GDM1 (cell line): ENCODE measurements at regions not wholly inside any gene's neighbourhood (a gene's known extent, or its start where the extent isn't known, plus 50 kb on each side); places are given as distances from the start of the nearest gene placed in this dataset.
"Not testable (repeated sequence)": the region's sequence is repeated elsewhere in the genome, so short reads cannot be mapped to it uniquely, and the experiment has no call there.

ENCODE experiments used
- DNase-seq: peaks from one replicate; lab custom pipeline; 2025; lab: John Stamatoyannopoulos, UW

DNA sequence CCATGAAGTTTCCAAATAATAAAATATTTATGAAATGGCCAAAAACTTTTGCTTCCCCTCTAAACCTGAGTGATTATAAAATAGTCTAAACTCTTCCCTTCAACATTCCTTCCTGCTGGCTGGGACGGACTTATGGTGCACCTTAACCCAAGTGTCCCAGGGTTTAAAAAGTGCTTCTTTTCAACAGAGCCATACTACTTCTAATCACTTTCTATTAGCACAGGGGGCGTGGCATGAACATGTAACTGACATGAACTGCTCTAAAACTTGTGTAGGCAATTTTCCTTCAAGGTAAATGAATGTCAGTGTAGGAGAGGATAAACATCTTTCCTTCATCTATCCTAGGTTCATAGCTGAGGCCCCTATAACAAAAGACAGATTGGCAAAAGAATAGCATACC, 163.6 kb upstream of the RIMS1 start:
- no peak for DNase-seq

DNA sequence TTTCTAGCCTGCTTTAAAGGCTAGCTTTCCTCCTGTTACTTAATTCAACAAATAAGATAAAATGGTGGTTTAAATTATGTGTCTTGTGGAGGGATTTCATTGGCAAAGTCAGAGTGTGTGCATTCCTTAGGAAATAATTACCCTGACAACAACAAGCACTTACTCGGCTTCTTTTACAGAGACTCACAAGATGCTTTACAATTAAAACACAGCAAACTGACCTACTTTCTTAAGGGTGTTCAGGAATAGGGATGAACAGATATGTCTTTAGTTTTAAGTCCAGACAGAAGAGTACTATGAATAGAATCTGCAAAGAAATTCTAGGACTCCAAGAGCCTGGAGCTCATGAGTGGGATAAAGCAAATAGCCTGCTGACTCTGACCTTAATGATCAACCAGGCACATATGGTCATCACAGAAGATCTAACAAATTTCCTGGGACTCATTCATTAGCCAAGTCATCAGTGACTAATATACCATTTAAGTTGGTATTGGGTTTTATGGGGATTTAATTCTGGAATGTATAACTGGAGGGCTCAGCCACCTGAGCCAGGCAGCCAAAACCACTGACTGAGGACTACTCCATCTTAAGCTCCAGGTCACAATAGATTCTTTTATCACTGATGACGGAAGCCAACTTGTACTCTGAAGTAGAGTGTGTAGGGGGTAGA, 161.8 kb upstream of the RIMS1 start:
- DNase-seq: no peak

DNA sequence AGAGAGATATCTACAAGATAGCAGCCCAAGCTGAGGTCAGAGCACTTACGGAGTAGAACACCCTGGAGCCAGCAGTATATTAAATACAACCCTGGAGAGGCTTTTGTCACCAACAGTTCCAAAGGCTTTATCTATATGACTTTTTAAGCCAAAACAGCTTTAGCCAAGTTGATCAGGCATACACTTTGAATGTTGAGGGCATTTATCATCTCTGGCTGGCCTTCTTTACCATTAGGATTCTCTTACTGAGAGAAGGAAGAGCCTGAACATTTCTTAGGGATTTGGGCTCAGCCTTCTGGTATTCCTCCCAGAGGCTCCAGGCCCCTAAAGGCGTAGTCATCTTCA, 161.3 kb upstream of the RIMS1 start:
- no peak for DNase-seq

DNA sequence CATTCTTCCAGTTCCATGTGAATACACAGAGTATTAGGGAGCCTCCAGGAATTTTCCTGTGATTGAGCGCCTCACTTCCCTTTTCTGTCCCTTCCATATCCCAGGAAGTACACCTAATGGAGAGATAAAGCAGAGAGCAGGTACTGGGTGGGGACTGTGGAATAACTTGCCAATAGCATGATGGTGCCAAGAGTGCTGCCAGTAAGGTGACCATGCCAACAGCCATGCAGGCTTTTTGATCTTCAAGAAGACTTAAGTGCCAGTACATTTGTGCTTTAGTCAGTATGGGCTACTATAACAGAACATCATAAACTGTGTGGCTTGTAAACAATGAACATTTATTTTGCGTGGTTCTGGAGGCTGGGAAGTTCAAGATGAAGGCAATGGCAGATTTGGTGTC, 160.2 kb upstream of the RIMS1 start:
- DNase-seq: no peak

DNA sequence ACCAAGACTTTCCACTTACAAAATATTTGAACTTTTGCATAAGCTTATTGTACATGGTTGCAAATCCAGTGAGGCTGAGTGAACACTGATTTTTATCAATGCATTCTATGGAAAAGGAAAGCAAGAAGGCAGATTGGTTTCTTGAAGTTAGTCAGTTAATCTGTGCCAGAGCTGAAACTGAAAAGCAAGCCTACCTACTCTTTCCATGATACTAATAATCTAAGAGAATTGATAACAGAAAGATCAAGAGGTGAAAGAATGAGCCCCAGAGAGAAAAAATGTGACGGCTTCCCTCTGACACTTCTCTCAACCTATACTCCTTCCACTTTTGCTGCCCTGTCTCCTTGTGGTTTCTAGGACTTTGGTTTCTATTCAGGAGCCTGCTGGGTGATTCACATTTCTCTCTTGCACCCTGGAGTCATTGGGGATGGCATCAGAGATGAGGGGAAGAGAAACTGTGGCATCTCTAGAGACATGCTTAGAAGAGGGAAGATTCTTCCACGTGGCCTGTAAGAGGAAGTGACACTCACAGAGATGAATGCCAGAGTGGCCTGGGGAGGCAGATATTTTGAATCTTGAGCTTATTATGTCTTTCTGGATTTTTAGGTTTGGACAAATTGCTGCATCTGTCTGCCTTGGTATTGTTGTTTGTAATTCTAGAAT, 158.6 kb upstream of the RIMS1 start:
- DNase-seq: no peak

DNA sequence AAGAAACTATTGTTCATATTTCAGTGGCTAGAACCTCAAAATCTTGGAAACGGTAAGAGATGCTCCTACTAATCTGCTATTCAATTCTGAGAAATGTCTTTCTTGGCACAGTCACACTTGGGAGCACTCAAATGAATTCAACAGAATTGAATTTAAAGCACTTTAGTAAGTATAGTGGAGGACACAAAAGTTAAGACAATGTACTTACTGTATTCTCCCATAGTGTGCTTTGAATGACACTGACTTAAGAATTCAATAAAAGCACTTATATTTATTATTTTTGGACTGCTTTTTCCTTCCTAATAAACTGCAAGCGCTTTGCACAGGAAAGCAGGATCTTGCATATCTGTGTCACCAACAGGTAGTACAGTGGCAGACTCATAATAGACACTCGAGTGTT, 156.1 kb upstream of the RIMS1 start:
- DNase-seq: no peak

DNA sequence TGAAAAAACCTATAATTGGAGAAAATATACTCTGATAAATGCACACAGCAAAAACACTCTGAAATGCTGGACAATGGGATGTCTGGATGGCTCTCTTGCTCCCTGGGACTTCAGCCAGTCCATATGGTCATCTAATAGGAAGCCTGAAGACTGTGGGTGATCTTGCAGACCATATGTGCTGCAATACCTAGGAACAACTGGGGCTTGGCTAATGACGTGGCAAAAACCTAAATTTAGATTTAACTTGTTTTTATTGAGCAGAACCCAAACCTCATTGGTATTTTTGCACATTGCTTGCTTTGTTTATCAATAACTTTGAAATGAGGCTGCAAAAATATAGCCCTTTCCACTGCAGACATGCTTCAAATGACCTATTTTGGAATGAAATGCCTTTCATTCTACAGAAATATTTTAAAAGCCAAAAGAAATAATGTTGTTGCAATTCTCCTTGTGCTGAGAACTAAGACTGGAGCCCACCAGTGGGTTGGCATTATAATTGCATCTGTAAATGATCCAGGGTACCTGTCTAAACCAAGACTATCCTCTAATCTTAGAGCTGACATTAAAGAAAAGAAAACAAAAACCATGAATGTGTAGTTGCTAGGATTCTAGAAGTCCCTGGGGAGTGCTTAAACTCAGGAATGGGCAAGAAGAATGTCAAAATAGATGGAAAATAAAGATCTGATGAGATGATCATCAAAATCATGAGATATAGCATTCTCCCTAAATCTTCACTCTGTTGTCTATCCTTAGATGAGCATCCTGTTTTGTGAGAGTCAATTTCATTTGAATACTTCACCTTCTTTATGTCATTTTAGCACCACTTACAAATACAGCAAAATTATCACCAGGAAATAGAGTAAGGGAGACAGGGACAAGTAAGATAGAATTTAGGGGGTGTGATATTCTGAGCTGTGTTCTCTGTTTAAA, 152.1 kb upstream of the RIMS1 start:
- no peak for DNase-seq

DNA sequence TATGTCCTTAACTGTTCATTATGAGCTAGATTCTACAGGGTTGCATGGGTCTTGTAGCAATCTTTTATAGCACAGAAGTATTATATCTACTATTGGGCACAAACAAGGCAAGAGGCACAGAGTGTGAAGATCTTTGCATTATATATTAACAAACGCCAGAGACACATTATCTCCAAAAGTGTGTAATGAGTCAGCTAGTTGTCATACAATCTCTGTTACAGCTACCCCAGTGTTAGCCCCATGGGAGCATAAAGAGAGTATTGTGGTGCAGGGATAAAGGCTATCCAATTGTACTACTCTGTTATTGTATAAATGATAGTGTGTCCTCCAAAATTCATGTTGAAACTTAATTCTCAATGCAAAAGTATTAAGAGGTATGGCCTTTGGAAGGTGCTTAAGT, 148.4 kb upstream of the RIMS1 start:
- no peak for DNase-seq

DNA sequence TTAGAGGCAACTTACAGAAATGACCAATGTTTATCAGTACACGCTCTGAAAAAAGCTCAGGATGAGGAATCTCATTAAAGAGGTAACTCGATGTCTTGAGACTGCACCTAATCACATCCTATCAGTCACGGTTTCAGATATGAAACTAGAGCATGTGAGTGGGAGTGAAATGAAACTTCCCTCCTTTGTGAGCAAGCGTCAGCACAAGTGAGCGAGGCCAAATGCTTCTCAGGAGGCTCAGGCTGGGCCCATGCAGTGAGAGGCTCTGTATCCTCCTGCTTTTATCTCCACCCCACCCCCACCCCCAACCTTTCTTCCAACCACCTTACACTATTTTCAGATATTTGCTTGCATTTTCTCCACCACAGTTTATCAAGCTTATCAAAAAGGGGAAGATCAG, 140.8 kb upstream of the RIMS1 start:
- DNase-seq: no peak

DNA sequence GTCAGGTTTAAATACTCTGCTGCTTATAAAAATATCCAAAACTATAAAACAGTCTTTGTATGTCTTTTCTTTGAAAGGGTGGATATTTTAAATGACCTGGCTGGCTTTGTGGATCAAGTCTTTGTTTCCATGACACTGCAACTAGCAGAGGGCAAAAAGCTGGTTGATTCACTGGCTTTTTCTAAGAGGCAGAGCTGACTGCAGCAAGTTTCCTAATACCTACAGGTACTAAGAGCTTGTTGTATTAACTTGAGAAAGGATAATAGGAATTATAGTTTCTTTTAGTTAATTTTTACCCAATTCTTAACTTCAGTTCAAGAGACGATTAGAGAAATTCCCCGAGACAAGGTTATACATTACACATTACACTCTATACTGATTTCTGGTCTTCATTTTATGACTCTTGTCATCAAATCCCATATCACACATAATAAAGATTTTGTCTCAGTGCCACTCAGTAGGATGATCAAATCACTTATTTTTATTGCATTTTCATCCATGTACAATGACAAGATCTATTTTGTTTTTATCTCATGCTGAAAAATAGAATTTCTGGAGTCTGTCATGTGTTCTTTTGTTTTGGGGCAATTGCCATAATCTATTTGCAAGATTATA, 120.1 kb upstream of the RIMS1 start:
- DNase-seq: no peak

DNA sequence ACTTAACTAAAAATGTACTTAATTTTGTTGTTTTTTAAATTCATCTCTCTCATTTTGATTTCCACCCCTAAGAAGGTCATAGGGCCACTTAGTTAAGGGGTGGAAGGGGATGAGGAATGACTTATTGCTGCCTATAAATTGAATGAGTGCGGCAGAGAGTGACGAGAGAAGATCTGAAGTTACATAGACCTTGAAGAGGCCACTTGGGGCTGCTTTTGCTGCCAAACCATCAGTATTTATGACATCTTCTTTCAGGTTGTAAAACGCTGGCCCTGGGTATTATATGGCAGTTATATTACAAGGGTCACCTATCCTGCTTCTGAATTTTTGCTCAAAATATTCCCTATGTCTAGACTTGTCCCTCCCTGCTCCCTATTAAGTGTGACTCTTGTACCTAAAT, 119.6 kb upstream of the RIMS1 start:
- no peak for DNase-seq

DNA sequence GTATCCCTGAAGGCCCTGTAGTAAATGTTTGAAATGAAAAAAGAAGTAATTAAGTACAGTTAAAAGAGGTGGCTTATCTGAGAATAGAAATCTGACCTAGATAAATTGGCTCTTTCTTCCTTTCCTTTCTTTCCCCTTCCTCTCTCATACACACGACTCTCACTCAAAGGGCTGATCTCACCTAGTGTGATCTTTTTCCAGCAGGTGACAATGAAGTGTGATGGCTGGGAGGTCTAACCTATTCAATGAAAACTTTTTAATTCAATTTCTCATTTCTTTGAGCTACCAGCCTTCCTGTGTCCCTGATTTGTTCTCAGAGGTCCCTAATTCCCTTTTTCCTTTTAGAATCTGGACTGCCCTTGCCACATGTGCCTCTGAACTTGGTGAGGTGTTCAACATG, 118.0 kb upstream of the RIMS1 start:
- DNase-seq: no peak

DNA sequence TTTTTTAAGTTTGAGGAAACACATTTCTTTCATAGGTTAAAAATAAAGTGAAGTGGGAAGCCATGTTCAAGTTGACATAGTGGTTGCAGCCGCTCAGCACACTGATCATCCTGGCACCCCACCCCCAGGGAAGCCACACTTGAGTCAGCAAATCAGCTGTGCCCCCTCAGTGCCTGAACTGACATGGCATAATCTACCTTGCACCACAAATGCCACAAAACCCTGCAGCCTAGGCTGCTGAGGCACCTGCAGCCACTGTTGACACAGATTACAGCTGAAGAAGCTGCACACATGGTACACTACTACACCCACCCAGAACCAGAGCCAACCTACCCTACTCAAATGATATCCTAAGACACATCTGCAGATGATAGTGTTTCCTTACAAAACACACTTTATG, 77.5 kb upstream of the RIMS1 start:
- no peak for DNase-seq

DNA sequence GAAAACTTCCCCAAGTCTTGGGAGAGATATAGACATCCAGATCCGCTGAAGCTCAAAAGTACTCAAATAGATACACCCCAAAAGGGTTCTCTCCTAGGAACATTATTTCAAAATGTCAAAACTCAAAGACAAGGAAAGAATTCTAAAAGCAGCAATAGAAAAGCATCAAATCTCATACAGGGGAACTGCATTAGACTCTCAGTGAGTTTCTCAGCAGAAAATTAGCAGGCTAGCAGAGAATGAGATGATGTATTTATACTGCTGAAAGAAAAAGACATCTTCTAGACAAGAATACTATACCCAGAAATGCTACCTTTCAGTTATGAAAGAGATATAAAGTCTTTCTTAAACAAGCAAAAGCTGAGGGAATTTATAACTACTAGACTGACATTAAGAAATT, 75.5 kb upstream of the RIMS1 start:
- DNase-seq: no peak

DNA sequence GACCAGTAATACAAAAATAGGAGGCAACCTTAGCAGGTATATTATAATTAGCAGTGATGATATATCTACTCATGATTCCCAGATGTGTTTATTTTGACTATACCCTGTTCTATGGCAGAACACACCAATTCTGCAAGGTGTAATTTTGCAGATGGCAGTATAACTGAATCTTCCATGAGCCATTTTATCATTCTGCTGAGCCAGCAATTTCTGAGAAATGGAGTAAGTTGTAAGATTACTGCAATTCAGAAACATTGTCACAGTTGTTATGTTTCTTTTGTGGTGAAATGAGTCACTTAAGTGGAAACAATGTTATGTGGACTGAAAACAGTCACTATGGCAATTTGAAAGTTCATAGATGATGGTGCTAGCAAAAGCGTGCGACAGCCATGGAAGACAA, 63.7 kb upstream of the RIMS1 start:
- no peak for DNase-seq

DNA sequence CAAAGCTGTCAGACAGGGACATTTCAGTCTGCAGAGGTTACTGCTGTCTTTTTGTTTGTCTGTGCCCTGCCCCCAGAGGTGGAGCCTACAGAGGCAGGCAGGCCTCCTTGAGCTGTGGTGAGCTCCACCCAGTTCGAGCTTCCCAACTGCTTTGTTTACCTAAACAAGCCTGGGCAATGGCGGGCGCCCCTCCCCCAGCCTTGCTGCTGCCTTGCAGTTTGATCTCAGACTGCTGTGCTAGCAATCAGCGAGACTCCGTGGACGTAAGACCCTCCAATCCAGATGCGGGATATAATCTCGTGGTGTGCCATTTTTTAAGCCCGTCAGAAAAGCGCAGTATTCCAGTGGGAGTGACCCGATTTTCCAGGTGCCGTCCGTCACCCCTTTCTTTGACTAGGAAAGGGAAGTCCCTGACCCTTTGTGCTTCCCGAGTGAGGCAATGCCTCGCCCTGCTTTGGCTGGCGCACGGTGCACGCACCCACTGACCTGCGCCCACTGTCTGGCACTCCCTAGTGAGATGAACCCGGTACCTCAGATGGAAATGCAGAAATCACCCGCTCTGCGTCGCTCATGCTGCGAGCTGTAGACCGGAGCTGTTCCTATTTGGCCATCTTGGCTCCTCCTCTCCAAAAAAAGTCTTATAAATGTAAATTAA, 54.1 kb upstream of the RIMS1 start:
- not testable (repeated sequence) for DNase-seq
